SU-DHL-6 (cell line): ENCODE measurements at regions not wholly inside any gene's neighbourhood (a gene's known extent, or its start where the extent isn't known, plus 50 kb on each side); places are given as distances from the start of the nearest gene placed in this dataset.

Source experiments
- H2AFZ ChIP-seq: fragments of 200-600 bp; sonication (generic); 2 replicates; pipeline ENCODE4 v1.6.1; 2014; ENCODE audit warnings: low read depth, mild to moderate bottlenecking, moderate library complexity, mixed read lengths, antibody characterized with exemption, low read length; ENCODE audit not compliant: severe bottlenecking
- H3F3A ChIP-seq: fragments of 200-600 bp; shearing (Covaris generic); 2 replicates; pipeline ENCODE4 v1.6.0; 2016; ENCODE audit warnings: antibody characterized with exemption, mild to moderate bottlenecking; ENCODE audit not compliant: insufficient read depth
- H3K27ac ChIP-seq: fragments of 200-600 bp; sonication (generic); 2 replicates; pipeline ENCODE4 v1.5.1; 2016; ENCODE audit warnings: low read depth, mild to moderate bottlenecking, low read length, moderate library complexity, mixed read lengths
- H3K27me3 ChIP-seq: fragments of 200-600 bp; sonication (generic), shearing (Covaris generic); 2 replicates; pipeline ENCODE4 v1.6.0; 2014; ENCODE audit warnings: mild to moderate bottlenecking, low read length
- H3K36me3 ChIP-seq: fragments of 200-600 bp; sonication (generic); 2 replicates; pipeline ENCODE4 v1.6.1; 2014; ENCODE audit warnings: mild to moderate bottlenecking, low read length, mixed read lengths
- H3K4me2 ChIP-seq: fragments of 300-600, 200-600 bp; shearing (Covaris generic), sonication (generic); 2 replicates; pipeline ENCODE4 v1.6.0; 2014; ENCODE audit warnings: low read length, low read depth, mild to moderate bottlenecking; ENCODE audit not compliant: poor library complexity, severe bottlenecking
- H3K4me3 ChIP-seq: fragments of 200-600 bp; sonication (generic); 2 replicates; pipeline ENCODE4 v1.5.1; 2014; ENCODE audit warnings: antibody characterized with exemption, low read length, mild to moderate bottlenecking, mixed read lengths; ENCODE audit not compliant: insufficient read depth, poor library complexity, severe bottlenecking
- H3K79me2 ChIP-seq: fragments of 200-600 bp; sonication (generic); 2 replicates; pipeline ENCODE4 v1.6.1; 2014; ENCODE audit warnings: mild to moderate bottlenecking, low read length, moderate library complexity; ENCODE audit not compliant: insufficient read depth
- H3K9ac ChIP-seq: fragments of 200-600 bp; sonication (generic); 2 replicates; pipeline ENCODE4 v1.7.0; 2014; ENCODE audit warnings: mild to moderate bottlenecking, low read length
- H3K9me2 ChIP-seq: fragments of 200-600 bp; sonication (generic); replicated peaks from 2 replicates; pipeline ENCODE4 v1.6.1; 2014; ENCODE audit warnings: low read length; ENCODE audit not compliant: insufficient read depth
- H3K9me3 ChIP-seq: fragments of 200-600 bp; sonication (generic); 2 replicates; pipeline ENCODE4 v1.6.1; 2014; ENCODE audit warnings: low read length, mixed read lengths; ENCODE audit not compliant: insufficient read depth
- H4K20me1 ChIP-seq: fragments of 200-600 bp; sonication (generic); 2 replicates; pipeline ENCODE4 v1.6.1; 2014; ENCODE audit warnings: low read depth, mild to moderate bottlenecking, antibody characterized with exemption, low read length, moderate library complexity, mixed read lengths
- EZH2phosphoT487 ChIP-seq: fragments of 200-600 bp; sonication (generic), shearing (Covaris generic); conservative IDR thresholded peaks from 2 replicates; pipeline ENCODE4 v1.6.1; 2018; ENCODE audit warnings: mild to moderate bottlenecking, antibody characterized with exemption, low read length, moderate library complexity, mixed read lengths
- TF ChIP-seq, protein P1 (sequence below): fragments of 200-600 bp; sonication (generic); IDR thresholded peaks from one replicate; pipeline ENCODE4 v1.5.1; 2017; ENCODE audit warnings: antibody characterized with exemption, mild to moderate bottlenecking, low read length, moderate library complexity; ENCODE audit not compliant: insufficient read depth, poor library complexity, severe bottlenecking

DNA sequence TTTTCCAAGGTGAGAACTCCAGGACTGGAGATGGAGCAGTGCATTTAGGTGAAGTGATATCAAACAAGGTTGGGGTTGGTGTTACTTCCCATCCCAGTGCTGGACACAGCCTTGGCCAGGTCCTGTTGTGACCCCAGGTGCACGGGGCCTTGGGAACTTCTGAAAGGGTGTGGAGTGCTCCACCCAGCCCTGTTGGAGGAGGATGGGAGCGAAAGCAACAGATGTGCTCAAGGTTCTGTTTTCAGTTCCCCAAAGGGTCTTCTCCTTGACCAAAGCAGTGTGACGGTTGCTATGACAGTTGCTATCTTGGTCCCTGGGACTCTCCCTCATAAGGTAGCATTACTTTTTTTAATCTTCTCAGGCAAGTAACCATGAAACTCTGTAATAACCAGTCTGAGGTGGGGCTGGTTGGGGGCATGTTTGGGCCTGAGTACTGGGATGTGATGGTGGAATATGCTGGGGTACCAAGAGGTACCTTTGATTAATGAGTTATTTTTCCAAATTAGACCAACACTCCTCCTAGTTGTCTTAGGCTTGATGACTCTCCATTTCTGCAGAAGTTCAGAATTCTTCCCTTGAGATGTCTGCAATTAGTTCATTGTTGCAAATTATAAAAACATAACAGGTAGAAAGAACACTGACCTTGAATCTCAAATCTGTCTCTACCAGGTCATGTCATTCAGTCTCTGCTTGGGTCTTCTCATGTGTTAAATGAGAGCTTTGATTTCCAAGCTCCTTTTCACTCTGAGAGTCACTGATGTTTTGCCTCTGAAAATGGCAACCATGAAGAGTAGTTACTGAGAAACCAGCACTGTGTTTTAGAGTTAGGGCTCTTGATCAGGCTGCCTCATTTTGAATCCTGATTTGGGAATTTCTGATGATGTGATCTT, 154.5 kb downstream of the RPIA start:
- H3K4me2 ChIP-seq, result peak overlapping the region; percentile 84

DNA sequence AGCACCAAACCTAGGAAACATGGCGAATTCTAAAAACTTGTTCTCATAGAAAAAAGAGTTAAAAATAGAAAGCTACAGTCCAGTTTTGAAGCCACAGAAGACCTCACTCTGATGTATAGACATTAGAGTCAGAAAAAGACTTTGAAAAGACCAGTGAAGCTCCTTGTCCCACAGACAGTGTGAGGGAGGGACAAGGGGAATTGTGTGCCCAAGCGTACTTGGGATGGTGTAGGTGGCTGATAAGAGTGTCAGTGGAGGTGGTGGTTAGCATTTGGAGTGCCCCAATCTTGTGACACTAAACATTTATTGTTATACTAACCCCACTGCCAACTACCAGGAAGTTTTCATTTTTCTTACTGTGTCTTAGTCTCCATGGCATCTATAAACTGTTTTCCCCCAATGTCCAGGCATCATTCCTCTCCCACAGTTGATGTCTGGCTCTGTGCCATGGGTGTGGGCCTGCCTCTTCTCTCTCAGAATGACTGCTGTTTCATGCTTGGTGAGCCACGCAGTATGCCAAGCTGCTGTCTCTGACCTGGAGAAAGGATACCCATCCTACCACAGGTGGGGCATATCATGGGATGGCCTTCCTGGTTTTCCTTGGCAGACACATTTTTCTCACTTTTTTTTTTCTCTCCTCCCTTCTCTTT, 161.4 kb downstream of the RPIA start:
- peak overlapping the region; percentile 100 for H3K27ac ChIP-seq
- TF ChIP-seq, protein P1, sequence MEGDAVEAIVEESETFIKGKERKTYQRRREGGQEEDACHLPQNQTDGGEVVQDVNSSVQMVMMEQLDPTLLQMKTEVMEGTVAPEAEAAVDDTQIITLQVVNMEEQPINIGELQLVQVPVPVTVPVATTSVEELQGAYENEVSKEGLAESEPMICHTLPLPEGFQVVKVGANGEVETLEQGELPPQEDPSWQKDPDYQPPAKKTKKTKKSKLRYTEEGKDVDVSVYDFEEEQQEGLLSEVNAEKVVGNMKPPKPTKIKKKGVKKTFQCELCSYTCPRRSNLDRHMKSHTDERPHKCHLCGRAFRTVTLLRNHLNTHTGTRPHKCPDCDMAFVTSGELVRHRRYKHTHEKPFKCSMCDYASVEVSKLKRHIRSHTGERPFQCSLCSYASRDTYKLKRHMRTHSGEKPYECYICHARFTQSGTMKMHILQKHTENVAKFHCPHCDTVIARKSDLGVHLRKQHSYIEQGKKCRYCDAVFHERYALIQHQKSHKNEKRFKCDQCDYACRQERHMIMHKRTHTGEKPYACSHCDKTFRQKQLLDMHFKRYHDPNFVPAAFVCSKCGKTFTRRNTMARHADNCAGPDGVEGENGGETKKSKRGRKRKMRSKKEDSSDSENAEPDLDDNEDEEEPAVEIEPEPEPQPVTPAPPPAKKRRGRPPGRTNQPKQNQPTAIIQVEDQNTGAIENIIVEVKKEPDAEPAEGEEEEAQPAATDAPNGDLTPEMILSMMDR, result no peak
- no peak for TF ChIP-seq EZH2phosphoT487
- peaks cover 52% of the 10 kb centered on the region for H3F3A ChIP-seq
- no peaks in the 10 kb centered on the region for H4K20me1 ChIP-seq
- H3K9me2 ChIP-seq, result no peaks in the 10 kb centered on the region
- no peaks in the 10 kb centered on the region for H3K9me3 ChIP-seq
- no peak overlapping the region for H3K4me3 ChIP-seq
- peaks cover 7% of the 10 kb centered on the region for H3K36me3 ChIP-seq
- H3K9ac ChIP-seq, result peak overlapping the region; percentile 99
- no peaks in the 10 kb centered on the region for H3K27me3 ChIP-seq
- no peak overlapping the region for H2AFZ ChIP-seq
- H3K79me2 ChIP-seq, result peaks cover 25% of the 10 kb centered on the region; the same call in 1 of the 2 replicates
- peak overlapping the region; percentile 100 for H3K4me2 ChIP-seq

More for the DNA sequence above, 154.5 kb downstream of the RPIA start:
- peak overlapping the region; percentile 100 for H3K27ac ChIP-seq
- no peaks in the 10 kb centered on the region for H4K20me1 ChIP-seq
- TF ChIP-seq, protein P1, result no peak
- TF ChIP-seq EZH2phosphoT487, result no peak
- H3K9ac ChIP-seq, result peak overlapping the region; percentile 64
- H2AFZ ChIP-seq, result no peak overlapping the region
- H3K79me2 ChIP-seq, result peaks cover 36% of the 10 kb centered on the region; the same call in 1 of the 2 replicates
- peaks cover 51% of the 10 kb centered on the region for H3F3A ChIP-seq
- H3K9me2 ChIP-seq, result no peaks in the 10 kb centered on the region
- peak overlapping the region; percentile 31 for H3K4me3 ChIP-seq
- no peaks in the 10 kb centered on the region for H3K27me3 ChIP-seq
- no peaks in the 10 kb centered on the region for H3K36me3 ChIP-seq
- no peaks in the 10 kb centered on the region for H3K9me3 ChIP-seq

DNA sequence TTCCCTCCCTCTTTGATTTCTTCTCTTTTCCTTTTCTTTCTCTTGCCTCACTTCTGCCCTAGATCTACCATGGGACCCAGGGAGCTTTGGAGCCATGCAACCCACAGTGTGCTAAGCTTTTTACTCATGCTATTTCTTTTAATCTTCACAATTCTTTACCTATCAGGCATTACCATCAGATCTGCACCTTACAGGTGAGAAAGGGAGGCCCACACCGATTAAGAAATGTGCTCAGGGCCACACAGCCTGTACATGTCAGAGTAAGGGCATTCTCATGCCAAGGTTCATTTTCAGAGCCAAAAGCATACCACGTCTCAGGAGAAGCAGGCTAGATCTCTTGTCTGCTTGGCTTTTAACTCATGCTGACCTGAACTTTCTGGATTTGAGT, 161.9 kb downstream of the RPIA start:
- peak overlapping the region; percentile 100 for H3K4me2 ChIP-seq
- H3K4me3 ChIP-seq, result no peak overlapping the region
- no peaks in the 10 kb centered on the region for H4K20me1 ChIP-seq
- H3K27me3 ChIP-seq, result no peaks in the 10 kb centered on the region
- H3K9me2 ChIP-seq, result no peaks in the 10 kb centered on the region
- peaks cover 11% of the 10 kb centered on the region for H3K36me3 ChIP-seq
- peak overlapping the region; percentile 100 for H3K27ac ChIP-seq
- peaks cover 22% of the 10 kb centered on the region; the same call in 1 of the 2 replicates for H3K79me2 ChIP-seq
- H3K9ac ChIP-seq, result peak overlapping the region; percentile 99
- peaks cover 56% of the 10 kb centered on the region for H3F3A ChIP-seq
- no peak for TF ChIP-seq EZH2phosphoT487
- TF ChIP-seq, protein P1, result no peak
- no peaks in the 10 kb centered on the region for H3K9me3 ChIP-seq
- H2AFZ ChIP-seq, result no peak overlapping the region
